H9 (cell line): ENCODE measurements at regions not wholly inside any gene's neighbourhood (a gene's known extent, or its start where the extent isn't known, plus 50 kb on each side); places are given as distances from the start of the nearest gene placed in this dataset.

Experiments used
- DNase-seq: peaks from one replicate; pipeline ENCODE4 v3.0.0-alpha.2; 2017
- H2AFZ ChIP-seq: one replicate; pipeline ENCODE4 v1.6.1; 2013; ENCODE audit warnings: mild to moderate bottlenecking, low read length, control low read depth, moderate library complexity
- H2AK5ac ChIP-seq: 2 replicates; pipeline ENCODE4 v1.6.1; 2013; ENCODE audit warnings: low read length, control low read depth, mixed read lengths; ENCODE audit not compliant: insufficient read length
- H2BK120ac ChIP-seq: one replicate; pipeline ENCODE4 v1.6.1; 2013; ENCODE audit warnings: low read depth, mild to moderate bottlenecking, low read length, control low read depth, inconsistent platforms; ENCODE audit not compliant: poor library complexity, severe bottlenecking
- H2BK12ac ChIP-seq: 2 replicates; pipeline ENCODE4 v1.6.1; 2013; ENCODE audit warnings: low read length, control low read depth, mixed read lengths, low read depth; ENCODE audit not compliant: insufficient read length
- H2BK15ac ChIP-seq: 2 replicates; pipeline ENCODE4 v1.6.1; 2013; ENCODE audit warnings: low read depth, low read length, control low read depth
- H2BK20ac ChIP-seq: one replicate; pipeline ENCODE4 v1.6.1; 2013; ENCODE audit warnings: low read depth, mild to moderate bottlenecking, low read length, control low read depth, inconsistent platforms; ENCODE audit not compliant: poor library complexity, severe bottlenecking
- H2BK5ac ChIP-seq: 2 replicates; pipeline ENCODE4 v1.6.1; 2013; ENCODE audit warnings: low read length, control low read depth, mixed read lengths; ENCODE audit not compliant: insufficient read length
- H3K14ac ChIP-seq: 2 replicates; pipeline ENCODE4 v1.6.1; 2013; ENCODE audit warnings: low read length, control low read depth; ENCODE audit not compliant: insufficient read depth
- H3K18ac ChIP-seq: 2 replicates; pipeline ENCODE4 v1.6.1; 2013; ENCODE audit warnings: low read depth, mild to moderate bottlenecking, mixed read lengths, low read length, control low read depth; ENCODE audit not compliant: insufficient read length
- H3K23ac ChIP-seq: 2 replicates; pipeline ENCODE4 v1.6.1; 2013; ENCODE audit warnings: low read length, control low read depth, mixed read lengths, low read depth; ENCODE audit not compliant: insufficient read length
- H3K23me2 ChIP-seq: 2 replicates; pipeline ENCODE4 v1.6.1; 2013; ENCODE audit warnings: low read depth, mild to moderate bottlenecking, mixed read lengths, low read length, control low read depth; ENCODE audit not compliant: insufficient read length, poor library complexity, severe bottlenecking
- H3K27ac ChIP-seq: 2 replicates; pipeline ENCODE4 v1.5.1; 2013; ENCODE audit warnings: low read length, control low read depth, mixed read lengths, low read depth; ENCODE audit not compliant: insufficient read length
- H3K27me3 ChIP-seq: 2 replicates; pipeline ENCODE4 v1.6.1; 2013; ENCODE audit warnings: low read length, control low read depth, inconsistent platforms; ENCODE audit not compliant: insufficient read depth
- H3K4ac ChIP-seq: 2 replicates; pipeline ENCODE4 v1.6.1; 2013; ENCODE audit warnings: low read depth, mild to moderate bottlenecking, control low read depth, inconsistent platforms, low read length, moderate library complexity
- H3K4me1 ChIP-seq: 2 replicates; pipeline ENCODE4 v1.6.1; 2013; ENCODE audit warnings: low read length, control low read depth, inconsistent platforms; ENCODE audit not compliant: insufficient read depth
- H3K4me2 ChIP-seq: 2 replicates; pipeline ENCODE4 v1.6.1; 2013; ENCODE audit warnings: low read length, control low read depth, mixed read lengths; ENCODE audit not compliant: insufficient read length, insufficient read depth
- H3K56ac ChIP-seq: 2 replicates; pipeline ENCODE4 v1.6.1; 2013; ENCODE audit warnings: low read depth, mild to moderate bottlenecking, mixed read lengths, low read length, control low read depth; ENCODE audit not compliant: insufficient read length
- H3K79me1 ChIP-seq: 2 replicates; pipeline ENCODE4 v1.6.1; 2013; ENCODE audit warnings: low read depth, mild to moderate bottlenecking, moderate library complexity, low read length, control low read depth, inconsistent platforms; ENCODE audit not compliant: insufficient read depth, poor library complexity, severe bottlenecking
- H3K79me2 ChIP-seq: 2 replicates; pipeline ENCODE4 v1.6.1; 2013; ENCODE audit warnings: low read length, control low read depth, inconsistent platforms; ENCODE audit not compliant: insufficient read depth
- H3K9ac ChIP-seq: 2 replicates; pipeline ENCODE4 v1.6.1; 2013; ENCODE audit warnings: low read length, control low read depth, mixed read lengths; ENCODE audit not compliant: insufficient read length; ENCODE audit errors: extremely low read depth
- H3K9me3 ChIP-seq: one replicate; pipeline ENCODE4 v1.6.1; 2013; ENCODE audit warnings: low read depth, low read length, inconsistent platforms; ENCODE audit not compliant: control insufficient read depth
- H3T11ph ChIP-seq: one replicate; pipeline ENCODE4 v1.6.1; 2013; ENCODE audit warnings: mild to moderate bottlenecking, low read length, control low read depth, inconsistent platforms
- H4K20me1 ChIP-seq: one replicate; pipeline ENCODE4 v1.6.1; 2013; ENCODE audit not compliant: control insufficient read depth, insufficient read length, insufficient read depth
- H4K5ac ChIP-seq: 2 replicates; pipeline ENCODE4 v1.6.1; 2013; ENCODE audit warnings: low read depth, mild to moderate bottlenecking, mixed read lengths, low read length, control low read depth; ENCODE audit not compliant: insufficient read length
- H4K8ac ChIP-seq: replicated peaks from 2 replicates; pipeline ENCODE4 v1.6.1; 2013; ENCODE audit warnings: low read length, control low read depth, mixed read lengths, low read depth; ENCODE audit not compliant: insufficient read length
- H4K91ac ChIP-seq: 2 replicates; pipeline ENCODE4 v1.6.1; 2013; ENCODE audit warnings: low read depth, mild to moderate bottlenecking, moderate library complexity, mixed read lengths, low read length, control low read depth; ENCODE audit not compliant: insufficient read length
- H3K27ac Mint-ChIP-seq, 3 experiments: 2 replicates in 2 of 3; 3 replicates in 1 of 3; pipeline ENCODE4 v1.8.0; 2020 to 2021; ENCODE audit warnings: mixed read lengths in 3 of 3, mild to moderate bottlenecking in 1 of 3, moderate library complexity in 1 of 3
- H3K27me3 Mint-ChIP-seq: 2 replicates; pipeline ENCODE4 v1.8.0; 2021; ENCODE audit warnings: low read depth, mild to moderate bottlenecking, moderate library complexity, mixed read lengths
- H3K36me3 Mint-ChIP-seq, 3 experiments: 2 replicates in 2 of 3; 3 replicates in 1 of 3; pipeline ENCODE4 v1.8.0; 2020 to 2021; ENCODE audit warnings: low read depth in 3 of 3, mixed read lengths in 3 of 3; ENCODE audit not compliant: insufficient read depth in 1 of 3
- H3K4me1 Mint-ChIP-seq, 2 experiments: 2 replicates each; pipeline ENCODE4 v1.8.0; 2020; ENCODE audit warnings: mixed read lengths in 2 of 2
- H3K4me3 Mint-ChIP-seq, 2 experiments: 2 replicates in 1 of 2; 3 replicates in 1 of 2; pipeline ENCODE4 v1.8.0; 2020 to 2021; ENCODE audit warnings: mild to moderate bottlenecking in 2 of 2, mixed read lengths in 2 of 2, moderate library complexity in 1 of 2
- H3K9me3 Mint-ChIP-seq, 2 experiments: 2 replicates in 1 of 2; 3 replicates in 1 of 2; pipeline ENCODE4 v1.8.0; 2020; ENCODE audit warnings: mild to moderate bottlenecking in 2 of 2, mixed read lengths in 2 of 2, moderate library complexity in 1 of 2
- CTCF ChIP-seq: fragments of 200-600 bp; sonication (generic); conservative IDR thresholded peaks from 3 replicates; pipeline ENCODE4 v1.8.0; 2021; ENCODE audit warnings: antibody characterized with exemption, mild to moderate bottlenecking
- WGBS: extraction: QIAGEN DNeasy Blood & Tissue Kit; methylation state at CpG from one replicate; pipeline ENCODE4 v1.1.7; 2013; ENCODE audit warnings: missing lambda C conversion rate, low lambda C conversion rate, mixed read lengths; ENCODE audit not compliant: insufficient read length; ENCODE audit errors: extremely low coverage; 5-methylcytosine and 5-hydroxymethylcytosine counted together

GRCh38 chr9:78691542-78691941 is 394.6 kb downstream of the PSAT1 start:
- no peaks in the 10 kb centered on the region for H3K36me3 Mint-ChIP-seq
- H4K91ac ChIP-seq: no peak overlapping the region

More at GRCh38 chr9:78691542-78691941, 394.6 kb downstream of the PSAT1 start:
- no peak overlapping the region for H3K9ac ChIP-seq
- no peak overlapping the region for H2BK12ac ChIP-seq
- no peak overlapping the region for H3K27ac Mint-ChIP-seq
- TF ChIP-seq CTCF: no peak
- no peak overlapping the region for H2BK20ac ChIP-seq
- H3K4me3 Mint-ChIP-seq: no peak overlapping the region
- H2BK5ac ChIP-seq: no peak overlapping the region
- H2AFZ ChIP-seq: no peak overlapping the region
- no peaks in the 10 kb centered on the region for H3K9me3 Mint-ChIP-seq
- H3T11ph ChIP-seq: no peak overlapping the region
- H3K27ac ChIP-seq: no peak overlapping the region
- no peak overlapping the region for H3K18ac ChIP-seq
- no peaks in the 10 kb centered on the region for H3K79me1 ChIP-seq
- H3K23ac ChIP-seq: no peak overlapping the region
- H3K79me2 ChIP-seq: no peaks in the 10 kb centered on the region
- no peak overlapping the region for H2BK120ac ChIP-seq
- no peaks in the 10 kb centered on the region for H3K4me1 ChIP-seq
- H3K9me3 ChIP-seq: no peaks in the 10 kb centered on the region
- H3K4me1 Mint-ChIP-seq: peaks cover 0 to 6% of the 10 kb centered on the region in 2 experiments; a peak in 2 of 4 replicates
- H3K4ac ChIP-seq: no peak overlapping the region
- no peaks in the 10 kb centered on the region for H3K23me2 ChIP-seq
- H3K4me2 ChIP-seq: no peak overlapping the region
- no peak overlapping the region for H4K5ac ChIP-seq
- H3K27me3 ChIP-seq: no peaks in the 10 kb centered on the region
- no peak overlapping the region for H2BK15ac ChIP-seq
- H4K20me1 ChIP-seq: no peaks in the 10 kb centered on the region
- no peak overlapping the region for H2AK5ac ChIP-seq
- no peak for DNase-seq
- no peak overlapping the region for H3K14ac ChIP-seq
- H4K8ac ChIP-seq: no peak overlapping the region
- H3K27me3 Mint-ChIP-seq: no peaks in the 10 kb centered on the region
- peak overlapping the region; percentile 46 for H3K56ac ChIP-seq
- no CpG with 5 or more reads among the region's 2 CpGs for WGBS
